Nephron (organoid): ENCODE measurements at regions not wholly inside any gene's neighbourhood (a gene's known extent, or its start where the extent isn't known, plus 50 kb on each side); places are given as distances from the start of the nearest gene placed in this dataset.

Experiments
- H3K27ac Mint-ChIP-seq, 3 experiments: 2 replicates each; pipeline ENCODE4 v1.8.0; 2020; ENCODE audit warnings: mixed read lengths in 3 of 3, mild to moderate bottlenecking in 2 of 3, moderate library complexity in 1 of 3
- H3K27me3 Mint-ChIP-seq: 2 replicates; pipeline ENCODE4 v1.8.0; 2021; ENCODE audit warnings: low read depth, mild to moderate bottlenecking, moderate library complexity, mixed read lengths
- H3K36me3 Mint-ChIP-seq: 2 replicates; pipeline ENCODE4 v1.8.0; 2020; ENCODE audit warnings: low read depth, mixed read lengths
- H3K4me1 Mint-ChIP-seq: 2 replicates; pipeline ENCODE4 v1.8.0; 2020; ENCODE audit warnings: mixed read lengths
- H3K4me3 Mint-ChIP-seq, 3 experiments: 2 replicates each; pipeline ENCODE4 v1.8.0; 2020; ENCODE audit warnings: mild to moderate bottlenecking in 3 of 3, mixed read lengths in 3 of 3, moderate library complexity in 2 of 3
- H3K9me3 Mint-ChIP-seq: 2 replicates; pipeline ENCODE4 v1.8.0; 2020; ENCODE audit warnings: mixed read lengths
- CTCF ChIP-seq, 3 experiments: fragments of 200-600 bp; sonication (generic); IDR thresholded peaks; one replicate each; pipeline ENCODE4 v1.5.0; 2021; ENCODE audit warnings: antibody characterized with exemption in 3 of 3; ENCODE audit not compliant: unreplicated experiment in 3 of 3

GRCh38 chr12:127075981-127076380, 1191.0 kb upstream of the TMEM132C start:
- no peak overlapping the region for H3K4me3 Mint-ChIP-seq
- H3K27me3 Mint-ChIP-seq: peaks cover 9% of the 10 kb centered on the region
- no peak overlapping the region for H3K27ac Mint-ChIP-seq
- no peak for TF ChIP-seq CTCF (IDR thresholded peaks at IDR 0.05; ENCODE audit: unreplicated experiment in 3 of 3)
- no peaks in the 10 kb centered on the region for H3K9me3 Mint-ChIP-seq
- no peaks in the 10 kb centered on the region for H3K36me3 Mint-ChIP-seq
- peaks cover 5% of the 10 kb centered on the region for H3K4me1 Mint-ChIP-seq

- TF ChIP-seq CTCF (IDR thresholded peaks at IDR 0.05; ENCODE audit: unreplicated experiment in 3 of 3): no peak
- H3K27me3 Mint-ChIP-seq: peaks cover 9% of the 10 kb centered on the region
- no peaks in the 10 kb centered on the region for H3K9me3 Mint-ChIP-seq
- peaks cover 8% of the 10 kb centered on the region for H3K4me1 Mint-ChIP-seq
- no peak overlapping the region for H3K4me3 Mint-ChIP-seq
- no peak overlapping the region for H3K27ac Mint-ChIP-seq
- no peaks in the 10 kb centered on the region for H3K36me3 Mint-ChIP-seq
These were observed 1189.5 kb upstream of the TMEM132C start for GRCh38 chr12:127077262-127078045.

GRCh38 chr12:127078577-127079350, 1188.2 kb upstream of the TMEM132C start:
- Mint-ChIP-seq H3K9me3 (no peaks in the 10 kb centered on the region), H3K27me3 (peaks cover 9% of the 10 kb centered on the region), H3K27ac (no peak overlapping the region), H3K4me1 (peaks cover 21% of the 10 kb centered on the region), H3K4me3 (no peak overlapping the region), H3K36me3 (no peaks in the 10 kb centered on the region)
- no peak for TF ChIP-seq CTCF (IDR thresholded peaks at IDR 0.05; ENCODE audit: unreplicated experiment in 3 of 3)

- no peak overlapping the region for H3K27ac Mint-ChIP-seq
- H3K9me3 Mint-ChIP-seq: no peaks in the 10 kb centered on the region
- TF ChIP-seq CTCF (IDR thresholded peaks at IDR 0.05; ENCODE audit: unreplicated experiment in 3 of 3): no peak
- H3K36me3 Mint-ChIP-seq: no peaks in the 10 kb centered on the region
- H3K4me1 Mint-ChIP-seq: peaks cover 26% of the 10 kb centered on the region
- H3K4me3 Mint-ChIP-seq: no peak overlapping the region
- H3K27me3 Mint-ChIP-seq: peaks cover 9% of the 10 kb centered on the region
These were observed 1187.3 kb upstream of the TMEM132C start for GRCh38 chr12:127079636-127080035.

GRCh38 chr12:127081058-127081457, 1185.9 kb upstream of the TMEM132C start:
- TF ChIP-seq CTCF (IDR thresholded peaks at IDR 0.05; ENCODE audit: unreplicated experiment in 3 of 3): no peak
- Mint-ChIP-seq H3K9me3 (no peaks in the 10 kb centered on the region), H3K36me3 (no peaks in the 10 kb centered on the region), H3K4me1 (peaks cover 26% of the 10 kb centered on the region), H3K27ac (no peak overlapping the region), H3K4me3 (no peak overlapping the region), H3K27me3 (peaks cover 6% of the 10 kb centered on the region)
